Keratinocyte (primary cell): ENCODE measurements at regions not wholly inside any gene's neighbourhood (a gene's known extent, or its start where the extent isn't known, plus 50 kb on each side); places are given as distances from the start of the nearest gene placed in this dataset.

Experiments
- DNase-seq: peaks from one replicate; pipeline ENCODE4 v3.0.0-alpha.2; 2011; ENCODE audit warnings: low read depth, missing footprints, low spot score
- FAIRE-seq: peaks from 2 replicates; lab custom pipeline; 2011; peaks lifted over from hg19 to GRCh38; lab: Jason Lieb, UNC
- H2AFZ ChIP-seq: 2 replicates; pipeline ENCODE4 v1.6.0; 2012; ENCODE audit warnings: low read length, control low read depth, inconsistent platforms; ENCODE audit not compliant: control insufficient read depth
- H3K27ac ChIP-seq: 2 replicates; pipeline ENCODE4 v1.5.1; 2011; ENCODE audit warnings: low read length; ENCODE audit not compliant: control insufficient read depth, insufficient read depth
- H3K27me3 ChIP-seq: 3 replicates; pipeline ENCODE4 v1.6.0; 2011; ENCODE audit warnings: low read length; ENCODE audit not compliant: control insufficient read depth, insufficient read depth; ENCODE audit errors: extremely low read depth
- H3K36me3 ChIP-seq, 2 experiments: 2 replicates in 1 of 2; 3 replicates in 1 of 2; pipeline ENCODE4 v1.5.1; 2011; ENCODE audit warnings: low read length in 2 of 2, mild to moderate bottlenecking in 1 of 2; ENCODE audit not compliant: control insufficient read depth in 2 of 2, insufficient read depth in 2 of 2; ENCODE audit errors: extremely low read depth in 1 of 2
- H3K4me1 ChIP-seq: 3 replicates; pipeline ENCODE4 v1.5.1; 2011; ENCODE audit warnings: low read length; ENCODE audit not compliant: control insufficient read depth, insufficient read depth; ENCODE audit errors: extremely low read depth
- H3K4me2 ChIP-seq: 3 replicates; pipeline ENCODE4 v1.6.0; 2011; ENCODE audit warnings: low read depth, low read length; ENCODE audit not compliant: control insufficient read depth, insufficient read depth; ENCODE audit errors: extremely low read depth
- H3K4me3 ChIP-seq, 3 experiments: fragments of 200-600 bp in 1 of 3; sonication (generic) in 1 of 3; 2 replicates in 2 of 3; 3 replicates in 1 of 3; pipeline ENCODE4 v1.5.1; 2011 to 2016; ENCODE audit warnings: low read length in 3 of 3, mild to moderate bottlenecking in 3 of 3, control low read depth in 2 of 3, inconsistent platforms in 1 of 3, low read depth in 1 of 3, mixed read lengths in 1 of 3, mixed run types in 1 of 3, moderate library complexity in 1 of 3; ENCODE audit not compliant: control insufficient read depth in 2 of 3, insufficient read depth in 2 of 3; ENCODE audit errors: extremely low read depth in 1 of 3
- H3K79me2 ChIP-seq: 2 replicates; pipeline ENCODE4 v1.6.0; 2012; ENCODE audit warnings: low read length; ENCODE audit not compliant: control insufficient read depth, insufficient read depth
- H3K9ac ChIP-seq: 3 replicates; pipeline ENCODE4 v1.6.0; 2011; ENCODE audit warnings: low read length; ENCODE audit not compliant: control insufficient read depth, insufficient read depth; ENCODE audit errors: extremely low read depth
- H3K9me1 ChIP-seq: 3 replicates; pipeline ENCODE4 v1.6.0; 2011; ENCODE audit warnings: low read length; ENCODE audit not compliant: control insufficient read depth, insufficient read depth; ENCODE audit errors: extremely low read depth
- H3K9me3 ChIP-seq: 2 replicates; pipeline ENCODE4 v1.5.1; 2012; ENCODE audit warnings: low read depth, low read length; ENCODE audit not compliant: control insufficient read depth
- H4K20me1 ChIP-seq: 3 replicates; pipeline ENCODE4 v1.6.0; 2011; ENCODE audit warnings: low read length; ENCODE audit not compliant: control insufficient read depth, insufficient read depth; ENCODE audit errors: extremely low read depth
- CTCF ChIP-seq, 3 experiments: IDR thresholded peaks in 1 of 3; conservative IDR thresholded peaks in 1 of 3; optimal IDR thresholded peaks in 1 of 3; 2 replicates in 2 of 3; 3 replicates in 1 of 3; pipeline versions ENCODE3 to v1.5.1; 2011; ENCODE audit warnings: low read length in 3 of 3, mild to moderate bottlenecking in 3 of 3, moderate library complexity in 2 of 3, control low read depth in 1 of 3, inconsistent platforms in 1 of 3; ENCODE audit not compliant: insufficient read depth in 2 of 3; ENCODE audit errors: extremely low read depth in 1 of 3
- EZH2 ChIP-seq: IDR thresholded peaks from one replicate; pipeline ENCODE4 v1.6.1; 2012; ENCODE audit warnings: inconsistent platforms, mild to moderate bottlenecking, low read length, moderate library complexity
- dilution Hi-C: fragments of 300-500 bp; cut with MboI; formaldehyde crosslinking; loops from one replicate; pipeline ENCODE4 v1.7.0; 2020; ENCODE audit warnings: low sequenced_read_pairs; ENCODE audit not compliant: extremely low pct_ligation_motif_present

GRCh38 chr4:59060895-59061294 is 1950.7 kb upstream of the IGFBP7 start:
- dilution Hi-C loops, result no loop called here
- no peak for DNase-seq
- FAIRE-seq, result no peak

GRCh38 chr4:59063015-59063720 is 1953.0 kb upstream of the IGFBP7 start:
- Histone ChIP-seq H3K9me1 (no peaks in the 10 kb centered on the region), H3K4me2 (no peak overlapping the region), H3K36me3 (no peaks in the 10 kb centered on the region), H4K20me1 (no peaks in the 10 kb centered on the region), H3K9me3 (peaks cover 1% of the 10 kb centered on the region), H3K4me1 (no peaks in the 10 kb centered on the region), H3K79me2 (no peaks in the 10 kb centered on the region), H3K9ac (no peak overlapping the region), H3K4me3 (no peak overlapping the region), H3K27me3 (no peaks in the 10 kb centered on the region), H3K27ac (no peak overlapping the region), H2AFZ (no peak overlapping the region)
- TF ChIP-seq EZH2, result no peak
- no peak for TF ChIP-seq CTCF (optimal IDR thresholded peaks at IDR 0.05 in 1 of 3, IDR thresholded peaks at IDR 0.05 in 1 of 3, conservative IDR thresholded peaks at IDR 0.05 in 1 of 3; ENCODE audit: extremely low read depth in 1 of 3, insufficient read depth in 2 of 3, low read length in 3 of 3)
- no peak for DNase-seq
- dilution Hi-C loops, result no loop called here
- FAIRE-seq, result no peak

More at GRCh38 chr4:59060895-59061294, 1950.7 kb upstream of the IGFBP7 start:
- no peaks in the 10 kb centered on the region for H3K27me3 ChIP-seq
- peaks cover 1% of the 10 kb centered on the region for H3K9me3 ChIP-seq
- H3K4me3 ChIP-seq, result no peak overlapping the region
- no peak overlapping the region for H3K27ac ChIP-seq
- no peak overlapping the region for H3K9ac ChIP-seq
- no peak overlapping the region for H2AFZ ChIP-seq
- H3K4me2 ChIP-seq, result no peak overlapping the region
- H3K9me1 ChIP-seq, result no peaks in the 10 kb centered on the region
- H3K4me1 ChIP-seq, result no peaks in the 10 kb centered on the region
- no peaks in the 10 kb centered on the region for H3K36me3 ChIP-seq
- no peak for TF ChIP-seq EZH2
- no peak for TF ChIP-seq CTCF (optimal IDR thresholded peaks at IDR 0.05 in 1 of 3, IDR thresholded peaks at IDR 0.05 in 1 of 3, conservative IDR thresholded peaks at IDR 0.05 in 1 of 3; ENCODE audit: extremely low read depth in 1 of 3, insufficient read depth in 2 of 3, low read length in 3 of 3)
- H3K79me2 ChIP-seq, result no peaks in the 10 kb centered on the region
- no peaks in the 10 kb centered on the region for H4K20me1 ChIP-seq
